Gastroesophageal sphincter (tissue), 3 donors: ENCODE measurements at regions not wholly inside any gene's neighbourhood (a gene's known extent, or its start where the extent isn't known, plus 50 kb on each side); places are given as distances from the start of the nearest gene placed in this dataset.

Experiments
- CTCF ChIP-seq, 4 experiments: fragments of 200-600 bp in 2 of 4; fragments of 450-650 bp in 2 of 4; sonication (generic) in 1 of 4; IDR thresholded peaks; one replicate each; pipeline ENCODE4 v1.5.1; 2017 to 2019; ENCODE audit warnings: antibody characterized with exemption in 4 of 4, mild to moderate bottlenecking in 2 of 4, moderate library complexity in 2 of 4
- POLR2AphosphoS5 ChIP-seq: sonication (generic); formaldehyde crosslinking; IDR thresholded peaks from one replicate; pipeline ENCODE4 v1.6.1; 2017; ENCODE audit warnings: antibody characterized with exemption

GRCh38 chr5:38166832-38167231 is 91.5 kb upstream of the EGFLAM start:
- no peak for TF ChIP-seq CTCF (IDR thresholded peaks at IDR 0.05)
- TF ChIP-seq POLR2AphosphoS5, result no peak
